ENCODE measurements at regions not wholly inside any gene's neighbourhood (a gene's known extent, or its start where the extent isn't known, plus 50 kb on each side); places are given as distances from the start of the nearest gene placed in this dataset.

- TF ChIP-seq POLR2A (IDR thresholded peaks at IDR 0.05) (no peak), CTCF (IDR thresholded peaks at IDR 0.05) (no peak)
- intact Hi-C loops (cut with DNase I; ENCODE audit: low total_unique reads) = no loop called here
- DNase-seq (ENCODE audit: low spot score in 2 of 2) = no peak
- 74 to 89% methylated on average over 2 of the region's 2 CpGs for WGBS, 2 donors
- no peak overlapping the region for H3K4me3 ChIP-seq (ENCODE audit: low read depth, poor library complexity, severe bottlenecking)
Measured at GRCh38 chr4:141884070-141884469, 247.7 kb downstream of the IL15 start.

- DNase-seq (ENCODE audit: low spot score in 2 of 2) = no peak
- WGBS, 2 donors = 79 to 91% methylated on average over 1 of the region's 1 CpG
- TF ChIP-seq POLR2A (IDR thresholded peaks at IDR 0.05) = no peak
- TF ChIP-seq CTCF (IDR thresholded peaks at IDR 0.05) = no peak
- H3K4me3 ChIP-seq (ENCODE audit: low read depth, poor library complexity, severe bottlenecking) = no peak overlapping the region
- intact Hi-C loops (cut with DNase I; ENCODE audit: low total_unique reads) = no loop called here
Measured at GRCh38 chr4:141885112-141885511, 248.7 kb downstream of the IL15 start.

GRCh38 chr4:141890279-141890678, 253.9 kb downstream of the IL15 start:
- WGBS, 2 donors = 34 to 52% methylated on average over 1 of the region's 1 CpG
- no peak for TF ChIP-seq CTCF (IDR thresholded peaks at IDR 0.05)
- no peak for TF ChIP-seq POLR2A (IDR thresholded peaks at IDR 0.05)
- intact Hi-C loops (cut with DNase I; ENCODE audit: low total_unique reads) = no loop called here
- DNase-seq (ENCODE audit: low spot score in 2 of 2) = no peak
- H3K4me3 ChIP-seq (ENCODE audit: low read depth, poor library complexity, severe bottlenecking) = no peak overlapping the region

GRCh38 chr4:141891260-141892120, 255.1 kb downstream of the IL15 start:
- TF ChIP-seq CTCF (IDR thresholded peaks at IDR 0.05) = no peak
- no peak for TF ChIP-seq POLR2A (IDR thresholded peaks at IDR 0.05)
- intact Hi-C loops (cut with DNase I; ENCODE audit: low total_unique reads) = no loop called here
- DNase-seq (ENCODE audit: low spot score in 2 of 2) = no peak
- WGBS, 2 donors = 82 to 85% methylated on average over 7 of the region's 7 CpGs
- no peak overlapping the region for H3K4me3 ChIP-seq (ENCODE audit: low read depth, poor library complexity, severe bottlenecking)

- no peak overlapping the region for H3K4me3 ChIP-seq (ENCODE audit: low read depth, poor library complexity, severe bottlenecking)
- no peak for DNase-seq (ENCODE audit: low spot score in 2 of 2)
- TF ChIP-seq POLR2A (IDR thresholded peaks at IDR 0.05) = no peak
- no peak for TF ChIP-seq CTCF (IDR thresholded peaks at IDR 0.05)
- WGBS, 2 donors = 96% methylated on average over 3 of the region's 3 CpGs
- intact Hi-C loops (cut with DNase I; ENCODE audit: low total_unique reads) = no loop called here
Measured at GRCh38 chr4:141896687-141897086, 260.3 kb downstream of the IL15 start.

GRCh38 chr4:141898346-141898745, 262.0 kb downstream of the IL15 start:
- DNase-seq (ENCODE audit: low spot score in 2 of 2) = no peak
- H3K4me3 ChIP-seq (ENCODE audit: low read depth, poor library complexity, severe bottlenecking) = no peak overlapping the region
- 13 to 28% methylated on average over 2 of the region's 2 CpGs for WGBS, 2 donors
- TF ChIP-seq CTCF (IDR thresholded peaks at IDR 0.05) (no peak), POLR2A (IDR thresholded peaks at IDR 0.05) (no peak)
- intact Hi-C loops (cut with DNase I; ENCODE audit: low total_unique reads) = no loop called here

Data from lower leg skin (tissue), 4 donors.